ENCODE measurements at regions not wholly inside any gene's neighbourhood (a gene's known extent, or its start where the extent isn't known, plus 50 kb on each side); places are given as distances from the start of the nearest gene placed in this dataset.

GRCh38 chr1:14238472-14239307 is 359.8 kb upstream of the KAZN start:
- H3K4me2 ChIP-seq (ENCODE audit: control insufficient read depth, extremely low read depth, insufficient read depth, low read depth, low read length), result no peak overlapping the region
- H3K27me3 ChIP-seq (ENCODE audit: control insufficient read depth, extremely low read depth, insufficient read depth, low read length), result no peaks in the 10 kb centered on the region
- no peaks in the 10 kb centered on the region for H4K20me1 ChIP-seq (ENCODE audit: control insufficient read depth, extremely low read depth, insufficient read depth, low read length)
- H3K9me1 ChIP-seq (ENCODE audit: control insufficient read depth, extremely low read depth, insufficient read depth, low read length), result no peaks in the 10 kb centered on the region
- H3K9me3 ChIP-seq (ENCODE audit: control insufficient read depth, low read depth, low read length), result no peaks in the 10 kb centered on the region
- H3K4me1 ChIP-seq (ENCODE audit: control insufficient read depth, extremely low read depth, insufficient read depth, low read length), result no peaks in the 10 kb centered on the region
- dilution Hi-C loops (cut with MboI; ENCODE audit: extremely low pct_ligation_motif_present, low sequenced_read_pairs), result no loop called here
- no peaks in the 10 kb centered on the region for H3K79me2 ChIP-seq (ENCODE audit: control insufficient read depth, insufficient read depth, low read length)
- FAIRE-seq (no peak), DNase-seq (ENCODE audit: low read depth, low spot score) (no peak)
- H3K9ac ChIP-seq (ENCODE audit: control insufficient read depth, extremely low read depth, insufficient read depth, low read length), result no peak overlapping the region
- H3K27ac ChIP-seq (ENCODE audit: control insufficient read depth, insufficient read depth, low read length), result no peak overlapping the region
- no peak overlapping the region for H3K4me3 ChIP-seq (ENCODE audit: control insufficient read depth in 2 of 3, extremely low read depth in 1 of 3, insufficient read depth in 2 of 3, low read depth in 1 of 3, low read length in 3 of 3)
- no peak overlapping the region for H2AFZ ChIP-seq (ENCODE audit: control insufficient read depth, low read length)
- TF ChIP-seq, protein P1, sequence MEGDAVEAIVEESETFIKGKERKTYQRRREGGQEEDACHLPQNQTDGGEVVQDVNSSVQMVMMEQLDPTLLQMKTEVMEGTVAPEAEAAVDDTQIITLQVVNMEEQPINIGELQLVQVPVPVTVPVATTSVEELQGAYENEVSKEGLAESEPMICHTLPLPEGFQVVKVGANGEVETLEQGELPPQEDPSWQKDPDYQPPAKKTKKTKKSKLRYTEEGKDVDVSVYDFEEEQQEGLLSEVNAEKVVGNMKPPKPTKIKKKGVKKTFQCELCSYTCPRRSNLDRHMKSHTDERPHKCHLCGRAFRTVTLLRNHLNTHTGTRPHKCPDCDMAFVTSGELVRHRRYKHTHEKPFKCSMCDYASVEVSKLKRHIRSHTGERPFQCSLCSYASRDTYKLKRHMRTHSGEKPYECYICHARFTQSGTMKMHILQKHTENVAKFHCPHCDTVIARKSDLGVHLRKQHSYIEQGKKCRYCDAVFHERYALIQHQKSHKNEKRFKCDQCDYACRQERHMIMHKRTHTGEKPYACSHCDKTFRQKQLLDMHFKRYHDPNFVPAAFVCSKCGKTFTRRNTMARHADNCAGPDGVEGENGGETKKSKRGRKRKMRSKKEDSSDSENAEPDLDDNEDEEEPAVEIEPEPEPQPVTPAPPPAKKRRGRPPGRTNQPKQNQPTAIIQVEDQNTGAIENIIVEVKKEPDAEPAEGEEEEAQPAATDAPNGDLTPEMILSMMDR (optimal IDR thresholded peaks at IDR 0.05 in 1 of 3, IDR thresholded peaks at IDR 0.05 in 1 of 3, conservative IDR thresholded peaks at IDR 0.05 in 1 of 3; ENCODE audit: extremely low read depth in 1 of 3, insufficient read depth in 2 of 3, low read length in 3 of 3), result no peak
- no peak for TF ChIP-seq EZH2 (IDR thresholded peaks at IDR 0.05; ENCODE audit: low read length)
- no peaks in the 10 kb centered on the region for H3K36me3 ChIP-seq (ENCODE audit: control insufficient read depth in 2 of 2, extremely low read depth in 1 of 2, insufficient read depth in 2 of 2, low read length in 2 of 2)

DNA sequence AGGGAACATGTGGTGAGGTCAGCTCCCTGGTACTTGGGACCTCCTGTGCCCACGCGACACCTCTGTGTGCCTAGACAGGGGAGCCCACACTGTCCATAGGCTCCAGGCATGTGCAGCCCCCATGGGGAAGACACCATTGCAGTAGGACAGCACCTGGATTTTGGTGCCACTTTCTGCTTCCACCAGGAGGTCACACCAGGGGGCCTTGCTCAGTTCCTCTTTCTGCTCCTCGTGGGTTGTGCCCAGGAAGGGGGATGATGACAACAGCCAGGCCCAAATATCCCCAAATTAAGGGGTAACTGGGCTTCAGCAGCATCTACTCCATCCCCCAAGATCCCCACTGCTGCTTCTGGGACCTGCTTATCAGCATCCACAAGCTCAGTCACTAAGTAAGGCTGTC is 358.2 kb upstream of the KAZN start:
- Histone ChIP-seq H3K27me3 (ENCODE audit: control insufficient read depth, extremely low read depth, insufficient read depth, low read length) (no peaks in the 10 kb centered on the region), H3K79me2 (ENCODE audit: control insufficient read depth, insufficient read depth, low read length) (no peaks in the 10 kb centered on the region), H3K36me3 (ENCODE audit: control insufficient read depth in 2 of 2, extremely low read depth in 1 of 2, insufficient read depth in 2 of 2, low read length in 2 of 2) (no peaks in the 10 kb centered on the region), H3K9me3 (ENCODE audit: control insufficient read depth, low read depth, low read length) (no peaks in the 10 kb centered on the region), H2AFZ (ENCODE audit: control insufficient read depth, low read length) (no peak overlapping the region), H3K27ac (ENCODE audit: control insufficient read depth, insufficient read depth, low read length) (no peak overlapping the region), H3K9ac (ENCODE audit: control insufficient read depth, extremely low read depth, insufficient read depth, low read length) (no peak overlapping the region), H3K4me2 (ENCODE audit: control insufficient read depth, extremely low read depth, insufficient read depth, low read depth, low read length) (no peak overlapping the region), H3K4me1 (ENCODE audit: control insufficient read depth, extremely low read depth, insufficient read depth, low read length) (no peaks in the 10 kb centered on the region), H3K4me3 (ENCODE audit: control insufficient read depth in 2 of 3, extremely low read depth in 1 of 3, insufficient read depth in 2 of 3, low read depth in 1 of 3, low read length in 3 of 3) (no peak overlapping the region), H3K9me1 (ENCODE audit: control insufficient read depth, extremely low read depth, insufficient read depth, low read length) (no peaks in the 10 kb centered on the region), H4K20me1 (ENCODE audit: control insufficient read depth, extremely low read depth, insufficient read depth, low read length) (no peaks in the 10 kb centered on the region)
- DNase-seq (ENCODE audit: low read depth, low spot score) (no peak), FAIRE-seq (no peak)
- TF ChIP-seq, protein P1 (optimal IDR thresholded peaks at IDR 0.05 in 1 of 3, IDR thresholded peaks at IDR 0.05 in 1 of 3, conservative IDR thresholded peaks at IDR 0.05 in 1 of 3; ENCODE audit: extremely low read depth in 1 of 3, insufficient read depth in 2 of 3, low read length in 3 of 3), result no peak
- dilution Hi-C loops (cut with MboI; ENCODE audit: extremely low pct_ligation_motif_present, low sequenced_read_pairs), result no loop called here
